ENCODE measurements at regions not wholly inside any gene's neighbourhood (a gene's known extent, or its start where the extent isn't known, plus 50 kb on each side); places are given as distances from the start of the nearest gene placed in this dataset.

GRCh38 chr13:90615236-90615635 lies 732.3 kb upstream of the MIR17HG start:
- TF ChIP-seq CTCF (IDR thresholded peaks at IDR 0.05) (no peak), POLR2A (IDR thresholded peaks at IDR 0.05) (no peak), POLR2AphosphoS5 (IDR thresholded peaks at IDR 0.05; ENCODE audit: insufficient read depth in 1 of 2, low read depth in 1 of 2) (no peak)

All from vagina (tissue), 2 donors.